Cardiac fibroblast (primary cell): ENCODE measurements at regions not wholly inside any gene's neighbourhood (a gene's known extent, or its start where the extent isn't known, plus 50 kb on each side); places are given as distances from the start of the nearest gene placed in this dataset.

Experiments
- DNase-seq, 2 donors: peaks; one replicate each; pipeline versions ENCODE4 v3.0.0 to v3.0.0-alpha.2; 2010; ENCODE audit warnings: low read depth in 2 of 2
- H3K4me3 ChIP-seq, 2 donors: replicated peaks in 1 of 2; 1 replicate in 1 of 2; 2 replicates in 1 of 2; pipeline ENCODE4 v1.5.1; 2011; ENCODE audit warnings: low read depth in 2 of 2, low read length in 2 of 2, mild to moderate bottlenecking in 2 of 2, moderate library complexity in 1 of 2
- TF ChIP-seq, protein P1 (sequence below): IDR thresholded peaks from one replicate; pipeline ENCODE4 v1.5.1; 2011; ENCODE audit warnings: low read depth, mild to moderate bottlenecking, low read length, inconsistent platforms

DNA sequence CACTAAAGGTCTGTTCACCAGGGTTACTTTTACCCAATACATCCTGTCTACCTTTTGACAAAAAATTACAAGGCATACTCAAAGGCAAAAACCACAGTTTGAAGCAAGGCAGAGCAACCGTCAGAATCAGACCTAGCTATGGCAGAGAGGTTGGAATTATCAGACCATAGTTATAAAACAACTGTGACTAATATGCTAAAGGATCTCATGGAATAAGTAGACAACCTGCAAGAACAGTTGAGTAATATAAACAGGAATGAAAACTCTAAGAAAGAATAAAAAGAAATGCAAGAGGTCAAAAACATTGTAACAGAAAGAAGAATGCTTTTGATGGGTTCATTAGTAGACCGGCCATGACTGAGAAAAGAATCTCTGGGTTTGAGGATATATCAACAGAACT lies 318.8 kb upstream of the KCNH7 start:
- TF ChIP-seq, protein P1, sequence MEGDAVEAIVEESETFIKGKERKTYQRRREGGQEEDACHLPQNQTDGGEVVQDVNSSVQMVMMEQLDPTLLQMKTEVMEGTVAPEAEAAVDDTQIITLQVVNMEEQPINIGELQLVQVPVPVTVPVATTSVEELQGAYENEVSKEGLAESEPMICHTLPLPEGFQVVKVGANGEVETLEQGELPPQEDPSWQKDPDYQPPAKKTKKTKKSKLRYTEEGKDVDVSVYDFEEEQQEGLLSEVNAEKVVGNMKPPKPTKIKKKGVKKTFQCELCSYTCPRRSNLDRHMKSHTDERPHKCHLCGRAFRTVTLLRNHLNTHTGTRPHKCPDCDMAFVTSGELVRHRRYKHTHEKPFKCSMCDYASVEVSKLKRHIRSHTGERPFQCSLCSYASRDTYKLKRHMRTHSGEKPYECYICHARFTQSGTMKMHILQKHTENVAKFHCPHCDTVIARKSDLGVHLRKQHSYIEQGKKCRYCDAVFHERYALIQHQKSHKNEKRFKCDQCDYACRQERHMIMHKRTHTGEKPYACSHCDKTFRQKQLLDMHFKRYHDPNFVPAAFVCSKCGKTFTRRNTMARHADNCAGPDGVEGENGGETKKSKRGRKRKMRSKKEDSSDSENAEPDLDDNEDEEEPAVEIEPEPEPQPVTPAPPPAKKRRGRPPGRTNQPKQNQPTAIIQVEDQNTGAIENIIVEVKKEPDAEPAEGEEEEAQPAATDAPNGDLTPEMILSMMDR: no peak
- DNase-seq: peak; percentile 2 to 60
- no peak overlapping the region for H3K4me3 ChIP-seq

DNA sequence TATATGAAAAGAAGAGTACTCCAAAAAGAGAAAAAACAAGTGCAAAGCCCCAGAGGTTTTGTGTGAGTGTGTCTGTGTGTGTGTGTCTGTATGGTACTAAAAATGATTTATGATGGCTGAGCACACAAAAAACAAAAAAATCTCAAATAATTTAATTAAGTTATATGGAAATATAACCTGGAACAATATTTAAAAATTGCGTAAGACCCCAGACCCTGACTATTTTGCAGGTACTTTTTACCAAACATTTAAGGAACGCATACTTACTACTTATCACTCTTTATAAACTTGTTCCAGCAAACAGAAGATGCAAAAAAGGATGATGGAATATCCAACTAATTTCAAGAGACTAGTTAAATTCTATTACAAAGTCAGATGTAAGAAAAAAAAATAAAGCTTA lies 317.4 kb upstream of the KCNH7 start:
- H3K4me3 ChIP-seq: no peak overlapping the region
- TF ChIP-seq, protein P1: no peak
- no peak for DNase-seq

DNA sequence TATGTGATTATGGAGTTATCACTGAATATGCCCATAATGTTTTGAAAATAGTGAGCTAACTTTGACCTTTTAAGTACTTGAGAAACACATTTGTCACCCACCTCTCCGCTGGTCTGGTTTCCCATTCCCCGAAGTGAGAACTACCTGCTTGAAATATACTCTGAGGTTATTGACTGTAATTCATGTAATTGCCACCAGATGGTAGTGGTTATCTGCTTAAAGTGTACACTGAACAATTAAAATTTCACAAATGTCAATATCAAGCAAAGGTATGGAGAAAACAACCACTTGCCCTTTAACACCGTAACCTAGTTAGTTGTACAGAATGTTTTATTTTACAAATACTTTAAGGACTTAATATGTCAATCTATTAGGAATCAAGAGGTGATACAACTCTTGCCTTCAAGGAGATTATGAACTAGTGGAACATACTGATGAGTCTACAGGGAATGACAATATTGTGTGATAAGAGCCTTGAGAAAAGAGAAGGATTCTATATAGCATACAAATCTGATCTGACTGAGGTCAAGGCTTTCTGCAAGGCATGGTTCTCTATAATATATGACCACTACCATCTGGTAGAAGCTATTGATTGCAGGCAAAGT lies 316.8 kb upstream of the KCNH7 start:
- peak; percentile 37 to 66 for DNase-seq
- no peak overlapping the region for H3K4me3 ChIP-seq
- TF ChIP-seq, protein P1: peak; percentile 45

DNA sequence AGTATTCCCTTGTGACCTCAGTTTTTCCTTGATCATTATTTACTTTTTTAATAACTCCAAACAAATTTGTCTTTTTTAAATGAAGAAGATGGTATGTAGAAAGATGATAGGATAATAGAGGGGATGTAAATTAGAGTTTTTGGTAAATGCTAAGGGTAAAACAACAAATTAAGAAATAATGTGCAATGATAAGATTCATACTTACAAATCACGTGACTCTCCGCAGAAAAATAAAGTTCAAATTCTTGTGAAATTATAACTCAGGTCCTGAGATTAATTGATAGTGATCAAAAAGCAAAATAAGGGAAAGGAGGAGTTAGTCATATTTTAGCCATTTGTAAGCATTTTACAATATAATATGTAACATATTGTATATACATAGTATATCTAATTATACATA lies 304.1 kb upstream of the KCNH7 start:
- TF ChIP-seq, protein P1: no peak
- no peak overlapping the region for H3K4me3 ChIP-seq
- no peak for DNase-seq

DNA sequence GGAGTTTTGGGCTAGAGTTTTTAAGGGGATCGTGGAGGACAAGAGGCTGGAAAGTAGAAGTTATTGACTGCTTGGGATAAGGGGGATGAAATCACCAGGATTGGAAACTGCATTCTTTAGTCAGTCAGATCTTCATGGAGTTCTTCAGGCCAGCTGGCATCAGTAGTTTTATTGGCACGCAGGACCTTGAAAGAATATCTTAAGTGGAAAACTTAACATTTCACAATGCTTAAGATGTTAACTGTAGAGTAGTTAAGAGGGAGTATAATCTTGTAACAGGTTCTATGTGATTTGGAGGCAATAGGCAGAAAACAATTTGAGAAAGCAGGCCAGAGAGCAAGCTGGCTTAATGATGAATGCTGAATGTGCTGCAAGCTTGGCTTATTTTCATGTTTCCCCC lies 300.4 kb upstream of the KCNH7 start:
- no peak overlapping the region for H3K4me3 ChIP-seq
- TF ChIP-seq, protein P1: no peak
- no peak for DNase-seq

DNA sequence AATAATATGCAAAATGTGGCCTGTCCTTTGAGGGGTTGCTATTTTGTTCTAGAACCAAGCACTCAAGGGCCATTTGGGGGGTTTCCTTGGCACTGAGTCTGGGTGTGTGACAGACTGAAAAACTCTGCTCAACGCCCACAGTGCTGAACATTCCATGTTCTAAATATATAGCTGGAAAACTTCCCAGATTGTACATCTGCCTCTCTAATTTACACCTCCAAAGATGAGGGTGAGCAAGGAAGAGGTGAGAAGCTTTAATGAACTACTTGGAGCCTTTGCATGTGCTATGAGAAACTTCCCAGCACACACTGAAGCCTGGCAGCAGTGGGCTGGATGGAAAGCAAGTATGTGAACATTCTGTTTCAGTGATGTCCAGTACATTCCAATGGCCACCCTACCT lies 296.7 kb upstream of the KCNH7 start:
- DNase-seq: no peak
- H3K4me3 ChIP-seq: no peak overlapping the region
- TF ChIP-seq, protein P1: no peak

DNA sequence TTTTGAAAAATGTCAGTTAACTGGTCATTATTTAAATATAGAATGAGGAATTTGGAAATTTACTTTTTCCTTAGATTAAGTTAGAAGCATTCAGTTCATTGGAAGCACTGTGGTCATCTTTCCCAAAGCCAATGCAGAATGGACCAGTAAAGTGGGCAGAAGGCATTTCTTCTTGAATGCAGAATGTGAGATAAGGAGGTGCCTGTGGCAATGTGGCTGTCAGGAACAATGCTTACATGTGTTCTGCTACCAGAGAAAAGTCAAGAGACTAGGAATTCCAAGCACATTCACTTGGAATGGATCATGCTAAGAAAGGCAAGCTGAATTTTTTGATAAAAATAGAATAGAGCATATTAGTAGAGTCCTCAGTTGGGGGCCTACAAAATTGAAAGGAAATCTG lies 295.0 kb upstream of the KCNH7 start:
- DNase-seq: peak in 1 of 2 donors; percentile 53
- TF ChIP-seq, protein P1: no peak
- no peak overlapping the region for H3K4me3 ChIP-seq
